H1 (cell line): ENCODE measurements at regions not wholly inside any gene's neighbourhood (a gene's known extent, or its start where the extent isn't known, plus 50 kb on each side); places are given as distances from the start of the nearest gene placed in this dataset.

Experiments used
- BACH1 ChIP-seq: IDR thresholded peaks from 2 replicates; pipeline ENCODE4 v1.6.1; 2012; ENCODE audit warnings: low read length, improper control_type of control experiment
- CHD2 ChIP-seq: IDR thresholded peaks from 2 replicates; pipeline ENCODE4 v1.6.1; 2012; ENCODE audit warnings: low read length, improper control_type of control experiment
- CHD7 ChIP-seq: fragments of 300-600 bp; sonication (generic); IDR thresholded peaks from 2 replicates; pipeline ENCODE4 v1.7.1; 2012; ENCODE audit warnings: low read length, moderate library complexity, mild to moderate bottlenecking, inconsistent platforms; ENCODE audit not compliant: insufficient replicate concordance
- CREB1 ChIP-seq: IDR thresholded peaks from 2 replicates; pipeline ENCODE4 v1.6.1; 2012; ENCODE audit warnings: inconsistent platforms
- FOSL1 ChIP-seq: IDR thresholded peaks from 2 replicates; pipeline ENCODE4 v1.6.1; 2011; ENCODE audit warnings: mild to moderate bottlenecking, low read depth, low read length, moderate library complexity; ENCODE audit not compliant: insufficient read depth
- KDM1A ChIP-seq: fragments of 200-600, 300-600 bp; sonication (generic); IDR thresholded peaks from 2 replicates; pipeline ENCODE4 v1.7.1; 2016; ENCODE audit warnings: mild to moderate bottlenecking, low read length, borderline replicate concordance
- POU5F1 ChIP-seq: IDR thresholded peaks from 2 replicates; pipeline ENCODE4 v1.6.1; 2011; ENCODE audit warnings: low read depth, mild to moderate bottlenecking, low read length, moderate library complexity
- SIRT6 ChIP-seq: IDR thresholded peaks from one replicate; pipeline ENCODE4 v1.7.1; 2012; ENCODE audit warnings: low read length, inconsistent platforms
- TBP ChIP-seq: IDR thresholded peaks from 2 replicates; pipeline ENCODE4 v1.6.1; 2011; ENCODE audit warnings: low read depth, low read length, improper control_type of control experiment

GRCh38 chr9:134996591-134997530 is 79.1 kb upstream of the FCN1 start (continued):
- TF ChIP-seq CHD7 (no peak), CHD2 (no peak), SIRT6 (no peak), KDM1A (no peak), FOSL1 (no peak), POU5F1 (no peak), BACH1 (no peak), CREB1 (no peak), TBP (no peak)
